H9 (cell line): ENCODE measurements at regions not wholly inside any gene's neighbourhood (a gene's known extent, or its start where the extent isn't known, plus 50 kb on each side); places are given as distances from the start of the nearest gene placed in this dataset.

Source experiments
- DNase-seq: peaks from one replicate; pipeline ENCODE4 v3.0.0-alpha.2; 2017
- H2AFZ ChIP-seq: one replicate; pipeline ENCODE4 v1.6.1; 2013; ENCODE audit warnings: mild to moderate bottlenecking, low read length, control low read depth, moderate library complexity
- H2AK5ac ChIP-seq: 2 replicates; pipeline ENCODE4 v1.6.1; 2013; ENCODE audit warnings: low read length, control low read depth, mixed read lengths; ENCODE audit not compliant: insufficient read length
- H2BK120ac ChIP-seq: one replicate; pipeline ENCODE4 v1.6.1; 2013; ENCODE audit warnings: low read depth, mild to moderate bottlenecking, low read length, control low read depth, inconsistent platforms; ENCODE audit not compliant: poor library complexity, severe bottlenecking
- H2BK12ac ChIP-seq: 2 replicates; pipeline ENCODE4 v1.6.1; 2013; ENCODE audit warnings: low read length, control low read depth, mixed read lengths, low read depth; ENCODE audit not compliant: insufficient read length
- H2BK15ac ChIP-seq: 2 replicates; pipeline ENCODE4 v1.6.1; 2013; ENCODE audit warnings: low read depth, low read length, control low read depth
- H2BK20ac ChIP-seq: one replicate; pipeline ENCODE4 v1.6.1; 2013; ENCODE audit warnings: low read depth, mild to moderate bottlenecking, low read length, control low read depth, inconsistent platforms; ENCODE audit not compliant: poor library complexity, severe bottlenecking
- H2BK5ac ChIP-seq: 2 replicates; pipeline ENCODE4 v1.6.1; 2013; ENCODE audit warnings: low read length, control low read depth, mixed read lengths; ENCODE audit not compliant: insufficient read length
- H3K14ac ChIP-seq: 2 replicates; pipeline ENCODE4 v1.6.1; 2013; ENCODE audit warnings: low read length, control low read depth; ENCODE audit not compliant: insufficient read depth
- H3K18ac ChIP-seq: 2 replicates; pipeline ENCODE4 v1.6.1; 2013; ENCODE audit warnings: low read depth, mild to moderate bottlenecking, mixed read lengths, low read length, control low read depth; ENCODE audit not compliant: insufficient read length
- H3K23ac ChIP-seq: 2 replicates; pipeline ENCODE4 v1.6.1; 2013; ENCODE audit warnings: low read length, control low read depth, mixed read lengths, low read depth; ENCODE audit not compliant: insufficient read length
- H3K23me2 ChIP-seq: 2 replicates; pipeline ENCODE4 v1.6.1; 2013; ENCODE audit warnings: low read depth, mild to moderate bottlenecking, mixed read lengths, low read length, control low read depth; ENCODE audit not compliant: insufficient read length, poor library complexity, severe bottlenecking
- H3K27ac ChIP-seq: 2 replicates; pipeline ENCODE4 v1.5.1; 2013; ENCODE audit warnings: low read length, control low read depth, mixed read lengths, low read depth; ENCODE audit not compliant: insufficient read length
- H3K27me3 ChIP-seq: 2 replicates; pipeline ENCODE4 v1.6.1; 2013; ENCODE audit warnings: low read length, control low read depth, inconsistent platforms; ENCODE audit not compliant: insufficient read depth
- H3K4ac ChIP-seq: 2 replicates; pipeline ENCODE4 v1.6.1; 2013; ENCODE audit warnings: low read depth, mild to moderate bottlenecking, control low read depth, inconsistent platforms, low read length, moderate library complexity
- H3K4me1 ChIP-seq: 2 replicates; pipeline ENCODE4 v1.6.1; 2013; ENCODE audit warnings: low read length, control low read depth, inconsistent platforms; ENCODE audit not compliant: insufficient read depth
- H3K4me2 ChIP-seq: 2 replicates; pipeline ENCODE4 v1.6.1; 2013; ENCODE audit warnings: low read length, control low read depth, mixed read lengths; ENCODE audit not compliant: insufficient read length, insufficient read depth
- H3K56ac ChIP-seq: 2 replicates; pipeline ENCODE4 v1.6.1; 2013; ENCODE audit warnings: low read depth, mild to moderate bottlenecking, mixed read lengths, low read length, control low read depth; ENCODE audit not compliant: insufficient read length
- H3K79me1 ChIP-seq: 2 replicates; pipeline ENCODE4 v1.6.1; 2013; ENCODE audit warnings: low read depth, mild to moderate bottlenecking, moderate library complexity, low read length, control low read depth, inconsistent platforms; ENCODE audit not compliant: insufficient read depth, poor library complexity, severe bottlenecking
- H3K79me2 ChIP-seq: 2 replicates; pipeline ENCODE4 v1.6.1; 2013; ENCODE audit warnings: low read length, control low read depth, inconsistent platforms; ENCODE audit not compliant: insufficient read depth
- H3K9ac ChIP-seq: 2 replicates; pipeline ENCODE4 v1.6.1; 2013; ENCODE audit warnings: low read length, control low read depth, mixed read lengths; ENCODE audit not compliant: insufficient read length; ENCODE audit errors: extremely low read depth
- H3K9me3 ChIP-seq: one replicate; pipeline ENCODE4 v1.6.1; 2013; ENCODE audit warnings: low read depth, low read length, inconsistent platforms; ENCODE audit not compliant: control insufficient read depth
- H3T11ph ChIP-seq: one replicate; pipeline ENCODE4 v1.6.1; 2013; ENCODE audit warnings: mild to moderate bottlenecking, low read length, control low read depth, inconsistent platforms
- H4K20me1 ChIP-seq: one replicate; pipeline ENCODE4 v1.6.1; 2013; ENCODE audit not compliant: control insufficient read depth, insufficient read length, insufficient read depth
- H4K5ac ChIP-seq: 2 replicates; pipeline ENCODE4 v1.6.1; 2013; ENCODE audit warnings: low read depth, mild to moderate bottlenecking, mixed read lengths, low read length, control low read depth; ENCODE audit not compliant: insufficient read length
- H4K8ac ChIP-seq: replicated peaks from 2 replicates; pipeline ENCODE4 v1.6.1; 2013; ENCODE audit warnings: low read length, control low read depth, mixed read lengths, low read depth; ENCODE audit not compliant: insufficient read length
- H4K91ac ChIP-seq: 2 replicates; pipeline ENCODE4 v1.6.1; 2013; ENCODE audit warnings: low read depth, mild to moderate bottlenecking, moderate library complexity, mixed read lengths, low read length, control low read depth; ENCODE audit not compliant: insufficient read length
- H3K27ac Mint-ChIP-seq, 3 experiments: 2 replicates in 2 of 3; 3 replicates in 1 of 3; pipeline ENCODE4 v1.8.0; 2020 to 2021; ENCODE audit warnings: mixed read lengths in 3 of 3, mild to moderate bottlenecking in 1 of 3, moderate library complexity in 1 of 3
- H3K27me3 Mint-ChIP-seq: 2 replicates; pipeline ENCODE4 v1.8.0; 2021; ENCODE audit warnings: low read depth, mild to moderate bottlenecking, moderate library complexity, mixed read lengths
- H3K36me3 Mint-ChIP-seq, 3 experiments: 2 replicates in 2 of 3; 3 replicates in 1 of 3; pipeline ENCODE4 v1.8.0; 2020 to 2021; ENCODE audit warnings: low read depth in 3 of 3, mixed read lengths in 3 of 3; ENCODE audit not compliant: insufficient read depth in 1 of 3
- H3K4me1 Mint-ChIP-seq, 2 experiments: 2 replicates each; pipeline ENCODE4 v1.8.0; 2020; ENCODE audit warnings: mixed read lengths in 2 of 2
- H3K4me3 Mint-ChIP-seq, 2 experiments: 2 replicates in 1 of 2; 3 replicates in 1 of 2; pipeline ENCODE4 v1.8.0; 2020 to 2021; ENCODE audit warnings: mild to moderate bottlenecking in 2 of 2, mixed read lengths in 2 of 2, moderate library complexity in 1 of 2
- H3K9me3 Mint-ChIP-seq, 2 experiments: 2 replicates in 1 of 2; 3 replicates in 1 of 2; pipeline ENCODE4 v1.8.0; 2020; ENCODE audit warnings: mild to moderate bottlenecking in 2 of 2, mixed read lengths in 2 of 2, moderate library complexity in 1 of 2
- CTCF ChIP-seq: fragments of 200-600 bp; sonication (generic); conservative IDR thresholded peaks from 3 replicates; pipeline ENCODE4 v1.8.0; 2021; ENCODE audit warnings: antibody characterized with exemption, mild to moderate bottlenecking
- WGBS: extraction: QIAGEN DNeasy Blood & Tissue Kit; methylation state at CpG from one replicate; pipeline ENCODE4 v1.1.7; 2013; ENCODE audit warnings: missing lambda C conversion rate, low lambda C conversion rate, mixed read lengths; ENCODE audit not compliant: insufficient read length; ENCODE audit errors: extremely low coverage; 5-methylcytosine and 5-hydroxymethylcytosine counted together

- H3K18ac ChIP-seq: no peak overlapping the region
- WGBS: no CpG with 5 or more reads among the region's 8 CpGs
- no peak for TF ChIP-seq CTCF
- H3K4me1 ChIP-seq: peaks cover 9% of the 10 kb centered on the region; the same call in 1 of the 2 replicates
- H3K14ac ChIP-seq: no peak overlapping the region
- no peaks in the 10 kb centered on the region for H3K27me3 ChIP-seq
- Mint-ChIP-seq H3K36me3 (no peaks in the 10 kb centered on the region), H3K4me3 (no peak overlapping the region), H3K27ac (0 out of 7 replicates have a peak overlapping the region, but pooled peaks of 1 of the 3 experiments have one; percentile 70), H3K4me1 (peaks cover 28 to 29% of the 10 kb centered on the region in 2 experiments), H3K9me3 (peaks cover 0 to 1% of the 10 kb centered on the region in 2 experiments; a peak in 1 of 5 replicates), H3K27me3 (no peaks in the 10 kb centered on the region)
- H2BK120ac ChIP-seq: no peak overlapping the region
- H3K9me3 ChIP-seq: no peaks in the 10 kb centered on the region
- no peak overlapping the region for H3K27ac ChIP-seq
- H3K79me1 ChIP-seq: no peaks in the 10 kb centered on the region
- H4K8ac ChIP-seq: no peak overlapping the region
- no peak overlapping the region for H2BK5ac ChIP-seq
- no peak overlapping the region for H3K4ac ChIP-seq
- H3T11ph ChIP-seq: no peak overlapping the region
- no peak overlapping the region for H4K91ac ChIP-seq
- H4K5ac ChIP-seq: no peak overlapping the region
- no peak for DNase-seq
- no peak overlapping the region for H2AK5ac ChIP-seq
- no peak overlapping the region for H2BK15ac ChIP-seq
- H3K23me2 ChIP-seq: no peaks in the 10 kb centered on the region
- H3K56ac ChIP-seq: no peak overlapping the region
- H3K4me2 ChIP-seq: no peak overlapping the region
- H4K20me1 ChIP-seq: no peaks in the 10 kb centered on the region
- no peak overlapping the region for H2BK12ac ChIP-seq
- H3K23ac ChIP-seq: no peak overlapping the region
- H3K9ac ChIP-seq: no peak overlapping the region
- H3K79me2 ChIP-seq: no peaks in the 10 kb centered on the region
- H2BK20ac ChIP-seq: no peak overlapping the region
- no peak overlapping the region for H2AFZ ChIP-seq
Measured at GRCh38 chr1:209249785-209250440, 333.6 kb upstream of the CAMK1G start.
